NOMO-1 (cell line): ENCODE measurements at regions not wholly inside any gene's neighbourhood (a gene's known extent, or its start where the extent isn't known, plus 50 kb on each side); places are given as distances from the start of the nearest gene placed in this dataset.
"Not testable (repeated sequence)": the region's sequence is repeated elsewhere in the genome, so short reads cannot be mapped to it uniquely, and the experiment has no call there.

Experiments used
- DNase-seq, 2 experiments: peaks; one replicate each; lab custom pipeline; 2025; ENCODE audit not compliant: unreplicated experiment in 2 of 2; lab: John Stamatoyannopoulos, UW

DNA sequence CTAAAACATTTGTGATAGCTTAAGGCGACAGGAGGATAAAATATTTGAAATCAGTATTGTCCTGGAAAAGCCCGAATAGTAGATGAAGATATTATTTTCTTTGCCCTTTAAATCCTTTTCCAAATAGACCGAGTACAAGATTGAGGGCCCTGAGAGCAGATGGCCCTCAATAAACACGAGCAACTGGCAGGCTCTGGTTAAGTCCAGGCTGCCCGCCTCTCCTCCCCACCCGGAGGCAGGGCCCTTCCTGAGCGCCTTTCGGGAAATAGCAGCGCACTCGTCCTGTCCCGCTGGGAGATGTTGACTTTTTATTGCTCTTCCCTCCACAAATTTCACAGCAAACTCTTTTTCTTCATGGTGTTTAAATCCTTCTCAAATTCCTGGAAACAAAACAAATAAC, 50.8 kb upstream of the MAX start:
- DNase-seq: no peak

- peak; percentile 79 to 88 for DNase-seq
Measured at GRCh38 chr14:65156568-65157366, 54.5 kb upstream of the MAX start.

- DNase-seq: no peak
Measured at GRCh38 chr14:65159281-65160062, 57.2 kb upstream of the MAX start.

GRCh38 chr14:65160091-65160490, 57.8 kb upstream of the MAX start:
- no peak for DNase-seq

GRCh38 chr14:65162031-65162430, 59.7 kb upstream of the MAX start:
- no peak for DNase-seq

DNA sequence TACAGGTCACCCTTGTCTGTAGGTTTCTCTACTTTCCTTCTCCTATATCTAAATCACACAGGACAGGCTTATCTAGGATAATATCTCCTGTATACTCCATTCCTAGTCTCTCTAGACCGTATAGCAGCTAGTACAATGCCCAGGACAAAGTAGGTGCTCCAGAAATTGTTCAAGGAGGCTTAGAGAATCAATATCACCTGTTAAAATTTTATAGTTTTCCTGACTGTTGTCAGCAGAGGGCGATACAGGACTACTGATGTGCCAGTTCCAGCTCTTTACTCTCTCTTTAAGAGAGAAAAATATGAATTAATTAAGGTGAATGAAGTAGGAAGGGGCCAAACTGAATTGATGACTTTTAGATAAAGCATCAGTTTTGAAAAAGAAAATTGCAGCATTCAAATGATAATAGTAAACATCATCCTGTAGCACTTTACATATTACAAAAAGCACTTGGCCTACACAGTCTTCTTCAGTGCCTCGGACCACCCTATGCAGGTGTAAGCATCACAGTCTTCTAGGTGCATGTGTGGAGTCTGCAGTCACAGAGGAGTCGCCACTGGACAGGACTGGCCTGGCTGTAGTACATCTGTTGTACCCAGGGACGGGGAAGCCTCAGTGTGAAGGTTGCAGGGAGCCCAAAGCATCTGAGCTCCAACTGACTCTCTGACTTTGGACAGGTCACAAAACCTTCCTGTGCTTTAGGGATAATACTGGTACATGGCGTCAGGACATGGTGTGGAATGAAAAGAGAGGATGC, 61.9 kb upstream of the MAX start:
- peak in 1 of 2 experiments; percentile 27 for DNase-seq

DNA sequence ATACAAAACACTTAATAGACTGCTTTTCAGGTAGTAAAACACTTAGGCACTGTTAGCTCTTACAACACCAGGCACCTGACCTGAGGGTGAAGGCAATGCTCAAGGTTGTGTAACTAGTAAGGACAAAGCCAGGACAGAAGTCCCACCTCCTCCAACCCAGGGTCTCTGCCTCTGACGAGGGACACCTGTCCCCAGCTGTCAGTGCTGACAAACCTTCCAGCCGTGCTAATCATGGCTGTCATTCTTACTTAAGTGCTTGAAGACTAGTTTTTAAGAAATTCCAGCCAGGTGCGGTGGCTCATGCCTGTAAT, 62.5 kb upstream of the MAX start:
- no peak for DNase-seq

DNA sequence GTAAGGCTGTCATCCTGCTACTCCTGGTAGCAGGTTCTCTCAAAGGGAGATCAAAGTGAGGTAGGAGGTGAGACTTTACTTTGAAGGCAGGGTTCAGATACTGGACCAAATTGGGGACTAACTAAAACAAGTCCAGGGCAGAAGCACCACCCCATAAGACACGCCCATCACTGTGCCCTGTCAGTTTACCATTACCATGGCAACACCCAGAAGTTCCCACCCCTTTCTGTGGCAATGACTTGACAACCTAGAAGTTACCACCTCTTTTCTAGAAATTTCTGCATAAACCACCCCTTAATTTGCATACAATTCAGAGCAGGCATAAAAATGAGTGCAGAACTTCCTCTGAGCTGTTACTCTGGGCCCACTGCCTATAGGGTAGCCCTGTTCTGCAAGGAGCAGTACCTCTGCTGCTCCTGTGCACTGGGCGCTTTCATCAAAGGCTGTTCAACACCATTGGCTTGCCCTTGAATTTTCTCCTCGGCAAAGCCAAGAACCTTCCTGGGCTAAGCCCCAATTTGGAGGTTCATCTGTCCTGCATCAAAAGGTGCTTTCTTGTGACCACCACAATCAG, 64.8 kb upstream of the MAX start:
- DNase-seq: peak in 1 of 2 experiments; percentile 12

GRCh38 chr14:65168840-65169239, 66.5 kb upstream of the MAX start:
- no peak for DNase-seq

DNA sequence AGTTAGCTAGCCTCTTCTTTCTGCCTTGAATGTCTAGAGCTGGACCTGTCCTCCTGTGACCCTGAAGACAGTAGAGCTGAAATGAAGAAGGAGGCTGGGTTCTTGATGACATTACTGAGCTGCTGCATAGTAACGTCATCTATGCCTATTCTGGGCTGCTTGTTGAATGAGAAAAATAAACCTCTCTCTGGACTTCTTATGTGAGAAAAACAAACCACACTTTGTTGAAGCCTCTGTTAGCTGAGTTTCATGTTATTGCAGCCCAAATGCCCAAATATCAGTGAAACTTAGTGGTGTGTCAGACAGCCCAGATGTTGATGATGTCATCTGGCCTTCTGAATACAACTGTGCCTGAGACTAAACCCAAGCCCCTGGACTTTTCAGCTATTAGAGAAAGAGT, 67.0 kb upstream of the MAX start:
- DNase-seq: no peak

- DNase-seq: no peak
Measured at GRCh38 chr14:65170318-65170717, 68.0 kb upstream of the MAX start.

- DNase-seq: peak in 1 of 2 experiments; percentile 42
Measured at GRCh38 chr14:65170768-65171507, 68.6 kb upstream of the MAX start.

DNA sequence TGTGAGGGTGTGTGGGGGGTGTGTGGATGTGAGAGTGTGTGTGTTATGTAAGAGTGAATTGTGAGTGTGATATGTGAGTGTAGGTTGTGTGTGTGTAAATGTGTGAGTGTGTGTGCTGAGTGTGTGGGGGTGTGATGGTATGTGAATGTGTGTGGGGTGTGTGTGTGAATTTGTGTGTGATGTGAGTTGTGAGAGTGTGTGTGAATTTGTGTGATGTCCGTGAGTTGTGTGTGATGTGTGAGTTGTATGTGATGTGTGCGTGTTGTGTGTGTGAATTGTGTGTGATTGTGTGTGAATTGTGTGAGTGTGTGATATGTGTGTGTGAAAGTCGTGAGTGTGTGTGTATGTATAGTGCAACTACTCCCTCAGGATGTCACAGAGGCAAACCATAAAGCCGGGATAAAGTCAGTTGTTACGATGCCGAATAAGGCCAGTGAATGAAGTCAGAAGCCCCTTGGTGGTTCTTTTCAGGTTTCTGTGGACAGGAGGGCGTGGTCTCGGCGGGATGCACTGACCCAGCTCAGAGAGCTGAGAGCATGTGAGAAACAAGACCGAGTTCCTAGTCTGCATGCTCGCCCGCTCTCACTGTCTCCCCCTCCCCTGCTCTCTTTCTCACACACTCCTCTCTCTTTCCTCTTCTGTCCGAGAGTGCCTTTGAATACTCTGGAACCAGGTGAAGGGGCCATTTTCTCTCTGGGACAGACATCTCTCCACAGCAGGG, 71.8 kb upstream of the MAX start:
- no peak for DNase-seq

- no peak for DNase-seq
Measured at GRCh38 chr14:65174783-65175182, 72.5 kb upstream of the MAX start.

GRCh38 chr14:65177551-65177950, 75.2 kb upstream of the MAX start:
- no peak for DNase-seq

- DNase-seq: not testable (repeated sequence)
Measured at GRCh38 chr14:65179231-65179630, 76.9 kb upstream of the MAX start.

DNA sequence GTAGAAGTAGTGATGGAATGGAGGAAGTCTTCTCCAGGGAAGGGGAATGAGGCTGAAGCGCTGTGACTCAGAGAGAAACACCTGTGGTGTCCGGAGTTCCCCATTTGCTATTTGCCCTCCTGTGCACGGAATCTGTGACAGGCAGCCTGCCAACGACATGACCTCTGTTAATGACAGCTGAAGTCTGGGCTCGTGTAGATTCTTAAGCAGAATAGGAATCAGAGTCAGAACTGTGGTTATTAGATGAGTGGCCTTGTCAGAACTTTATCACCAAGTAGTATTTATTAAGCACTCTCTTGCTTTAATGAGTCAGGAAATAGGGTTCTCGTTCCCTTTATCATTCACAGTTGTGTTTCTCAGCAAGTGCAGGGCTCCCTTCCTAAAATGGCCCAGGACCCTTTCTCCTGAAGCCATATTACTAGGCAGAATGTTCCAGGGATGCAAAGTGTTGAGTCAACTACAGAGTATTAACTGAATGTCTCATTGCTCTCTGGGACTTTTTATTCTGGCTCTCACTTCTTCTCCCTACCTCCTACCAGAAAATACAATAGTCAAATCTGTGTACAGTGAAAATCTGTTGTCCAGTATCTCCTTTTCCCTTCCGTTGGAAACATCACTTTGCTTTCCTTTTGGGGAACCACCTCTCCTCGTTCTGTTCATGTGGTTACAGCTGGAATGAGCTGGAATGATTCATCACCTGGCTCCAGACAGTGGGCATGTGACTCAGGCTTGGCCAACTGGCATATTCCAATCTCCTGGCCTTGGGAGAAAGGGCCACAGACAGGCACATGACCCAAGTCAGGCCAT, 77.8 kb upstream of the MAX start:
- DNase-seq: no peak

- DNase-seq: no peak
Measured at GRCh38 chr14:65180725-65181025, 78.4 kb upstream of the MAX start.

DNA sequence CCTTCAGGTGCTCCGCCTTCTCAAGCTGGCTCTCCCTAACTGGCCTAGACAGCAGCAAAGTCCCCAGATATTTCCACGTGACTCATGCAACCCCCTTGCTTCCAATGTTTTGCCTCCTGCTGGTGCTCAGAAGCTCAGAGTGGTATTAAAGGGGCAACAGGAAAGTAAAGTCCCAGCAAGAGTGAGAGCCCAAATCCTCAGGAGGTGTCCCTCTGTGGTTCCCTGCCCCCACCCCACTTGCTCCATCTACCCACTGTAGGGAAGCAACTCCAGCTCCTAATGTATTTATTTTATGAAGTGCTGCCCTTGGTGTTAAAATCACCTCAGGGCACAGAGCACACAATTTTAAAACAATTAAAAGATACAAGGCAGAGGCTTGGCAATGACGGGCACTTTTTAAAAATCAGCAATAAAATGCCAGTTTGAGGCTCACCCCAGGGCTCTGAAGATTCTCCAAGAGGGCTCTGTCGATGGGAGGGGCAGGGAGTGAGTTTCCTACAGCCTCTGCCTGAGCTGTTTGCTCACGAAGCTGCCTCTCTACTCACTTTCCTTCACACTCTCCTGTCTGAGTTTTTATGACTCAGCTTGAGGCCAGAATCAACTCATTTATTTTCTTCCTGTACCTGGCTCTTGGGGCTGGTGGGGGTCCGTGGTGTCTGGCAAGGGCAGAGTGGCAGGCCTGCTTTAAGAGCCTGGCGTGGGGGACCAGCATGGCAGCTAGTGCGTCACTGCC, 81.9 kb upstream of the MAX start:
- DNase-seq: no peak
